HEK293T (cell line): ENCODE measurements at regions not wholly inside any gene's neighbourhood (a gene's known extent, or its start where the extent isn't known, plus 50 kb on each side); places are given as distances from the start of the nearest gene placed in this dataset.

Experiments
- BHLHE40 ChIP-seq: fragments of 450-650 bp; IDR thresholded peaks from 2 replicates; pipeline ENCODE4 v1.6.1; 2016; ENCODE audit warnings: mild to moderate bottlenecking, moderate library complexity, borderline replicate concordance
- ELF4 ChIP-seq: fragments of 450-650 bp; IDR thresholded peaks from 2 replicates; pipeline ENCODE4 v1.6.1; 2017; ENCODE audit warnings: antibody characterized with exemption
- FOXA1 ChIP-seq: fragments of 450-650 bp; IDR thresholded peaks from 2 replicates; pipeline ENCODE4 v1.6.1; 2016; ENCODE audit warnings: mild to moderate bottlenecking
- FOXK2 ChIP-seq: fragments of 450-650 bp; IDR thresholded peaks from 2 replicates; pipeline ENCODE4 v1.6.1; 2016; ENCODE audit warnings: mild to moderate bottlenecking
- FOXM1 ChIP-seq: fragments of 450-650 bp; IDR thresholded peaks from 2 replicates; pipeline ENCODE4 v1.6.1; 2017; ENCODE audit warnings: mild to moderate bottlenecking, borderline replicate concordance
- HDGF ChIP-seq: fragments of 450-650 bp; IDR thresholded peaks from 2 replicates; pipeline ENCODE4 v1.6.1; 2017; ENCODE audit warnings: antibody characterized with exemption, borderline replicate concordance
- L3MBTL2 ChIP-seq: fragments of 450-650 bp; conservative IDR thresholded peaks from 2 replicates; pipeline ENCODE4 v1.6.1; 2016; ENCODE audit warnings: mild to moderate bottlenecking
- PKNOX1 ChIP-seq: fragments of 450-650 bp; IDR thresholded peaks from 2 replicates; pipeline ENCODE4 v1.6.1; 2016
- SP1 ChIP-seq: fragments of 450-650 bp; IDR thresholded peaks from 2 replicates; pipeline ENCODE4 v1.6.1; 2017
- SUZ12 ChIP-seq: fragments of 450-650 bp; IDR thresholded peaks from 2 replicates; pipeline ENCODE4 v1.6.1; 2016; ENCODE audit warnings: mild to moderate bottlenecking
- TARDBP ChIP-seq: fragments of 450-650 bp; IDR thresholded peaks from 2 replicates; pipeline ENCODE4 v1.6.1; 2016
- ZNF384 ChIP-seq: fragments of 450-650 bp; IDR thresholded peaks from 2 replicates; pipeline ENCODE4 v1.6.1; 2016

GRCh38 chr18:53625997-53626599 is 598.4 kb downstream of the MBD2 start:
- TF ChIP-seq BHLHE40 (no peak), FOXM1 (no peak), PKNOX1 (no peak), TARDBP (no peak), SP1 (no peak), SUZ12 (no peak), FOXK2 (no peak), ELF4 (no peak), FOXA1 (no peak), L3MBTL2 (no peak), ZNF384 (no peak), HDGF (no peak)
